HL-60 (cell line): ENCODE measurements at regions not wholly inside any gene's neighbourhood (a gene's known extent, or its start where the extent isn't known, plus 50 kb on each side); places are given as distances from the start of the nearest gene placed in this dataset.
A peak's percentile ranks its signal among the peaks of the same experiment; 100 is the strongest.

ENCODE experiments used
- DNase-seq, 2 experiments: peaks; one replicate each; pipeline ENCODE4 v3.0.0-alpha.2; 2010 to 2020; ENCODE audit warnings: low read depth in 1 of 2, low spot score in 1 of 2
- H3K27ac ChIP-seq: fragments of 250-450 bp; sonication (Bioruptor Pico); replicated peaks from 2 replicates; pipeline ENCODE4 v1.5.1; 2020; ENCODE audit warnings: mild to moderate bottlenecking, moderate library complexity
- H3K27me3 ChIP-seq: fragments of 250-450 bp; sonication (Bioruptor Pico); 2 replicates; pipeline ENCODE4 v1.5.1; 2021; ENCODE audit warnings: mild to moderate bottlenecking, moderate library complexity; ENCODE audit not compliant: insufficient read depth, poor library complexity, severe bottlenecking
- H3K4me3 ChIP-seq: replicated peaks from 2 replicates; pipeline ENCODE4 v1.5.1; 2011; ENCODE audit warnings: mild to moderate bottlenecking, control low read depth, low read length; ENCODE audit not compliant: insufficient read depth
- CTCF ChIP-seq: IDR thresholded peaks from one replicate; pipeline ENCODE4 v1.5.1; 2011; ENCODE audit warnings: low read length, control low read depth, inconsistent platforms; ENCODE audit not compliant: insufficient read depth
- GABPA ChIP-seq: IDR thresholded peaks from 2 replicates; pipeline ENCODE4 v1.6.1; 2012; ENCODE audit warnings: low read depth
- POLR2AphosphoS5 ChIP-seq: IDR thresholded peaks from 2 replicates; pipeline ENCODE4 v1.6.1; 2012; ENCODE audit warnings: low read depth
- REST ChIP-seq: IDR thresholded peaks from 2 replicates; pipeline ENCODE4 v1.6.1; 2012; ENCODE audit warnings: low read depth; ENCODE audit not compliant: insufficient replicate concordance
- SPI1 ChIP-seq: IDR thresholded peaks from 2 replicates; pipeline ENCODE4 v1.6.1; 2012; ENCODE audit warnings: low read depth, mild to moderate bottlenecking, borderline replicate concordance

GRCh38 chr3:159273608-159274007, 471.8 kb downstream of the MFSD1 start:
- Histone ChIP-seq H3K27me3 (no peaks in the 10 kb centered on the region), H3K27ac (no peak overlapping the region), H3K4me3 (no peak overlapping the region)
- TF ChIP-seq REST (peak; percentile 96), POLR2AphosphoS5 (no peak)
- DNase-seq: peak in 1 of 2 experiments; percentile 19

- TF ChIP-seq POLR2AphosphoS5 (no peak), CTCF (no peak), SPI1 (no peak), GABPA (no peak), REST (no peak)
- DNase-seq: no peak
- Histone ChIP-seq H3K27ac (no peak overlapping the region), H3K4me3 (no peak overlapping the region), H3K27me3 (no peaks in the 10 kb centered on the region)
These were observed 473.9 kb downstream of the MFSD1 start for GRCh38 chr3:159275741-159276140.

- H3K27ac ChIP-seq: no peak overlapping the region
- no peaks in the 10 kb centered on the region for H3K27me3 ChIP-seq
- TF ChIP-seq SPI1: no peak
- no peak for TF ChIP-seq REST
- no peak for TF ChIP-seq GABPA
- TF ChIP-seq CTCF: no peak
- TF ChIP-seq POLR2AphosphoS5: no peak
- H3K4me3 ChIP-seq: no peak overlapping the region
- DNase-seq: no peak
These were observed 476.0 kb downstream of the MFSD1 start for GRCh38 chr3:159277814-159278213.
